GM18508 (cell line): ENCODE measurements at regions not wholly inside any gene's neighbourhood (a gene's known extent, or its start where the extent isn't known, plus 50 kb on each side); places are given as distances from the start of the nearest gene placed in this dataset.

Experiments
- ATAC-seq: cut with Tn5 transposase; IDR thresholded peaks from one replicate; pipeline ENCODE4 v1.9.1; 2021; ENCODE audit warnings: moderate number of reproducible peaks; ENCODE audit not compliant: insufficient read depth, unreplicated experiment

DNA sequence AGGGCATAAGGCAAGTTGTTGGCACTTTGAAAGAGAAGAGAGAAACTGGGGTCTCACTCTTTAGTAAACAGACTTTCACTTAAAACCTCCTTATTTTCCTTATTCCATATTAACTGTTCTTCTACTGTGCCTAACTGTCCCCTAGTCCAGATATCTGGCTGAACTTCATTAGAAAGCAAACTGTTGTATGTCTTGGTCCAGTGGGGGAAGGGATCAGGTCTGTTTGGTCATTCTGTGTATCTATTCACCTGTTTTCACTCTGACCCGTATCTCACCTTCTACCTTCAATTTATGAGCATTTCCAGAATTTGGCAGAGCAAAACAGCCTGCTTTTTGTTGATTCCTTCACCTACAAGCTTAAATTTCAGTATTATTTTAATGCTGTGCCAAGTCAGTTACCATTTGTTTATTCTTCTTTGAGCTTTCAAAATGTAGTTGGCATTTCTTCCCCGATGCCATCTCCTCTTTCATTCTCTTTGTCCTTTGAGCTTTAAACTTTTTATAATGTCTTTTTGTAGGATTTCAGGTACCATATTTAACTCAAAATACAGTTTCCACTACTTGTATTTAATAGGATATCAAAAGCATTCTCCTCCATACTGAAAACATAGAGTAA lies 188.6 kb upstream of the PPARGC1A start:
- ATAC-seq: no peak

DNA sequence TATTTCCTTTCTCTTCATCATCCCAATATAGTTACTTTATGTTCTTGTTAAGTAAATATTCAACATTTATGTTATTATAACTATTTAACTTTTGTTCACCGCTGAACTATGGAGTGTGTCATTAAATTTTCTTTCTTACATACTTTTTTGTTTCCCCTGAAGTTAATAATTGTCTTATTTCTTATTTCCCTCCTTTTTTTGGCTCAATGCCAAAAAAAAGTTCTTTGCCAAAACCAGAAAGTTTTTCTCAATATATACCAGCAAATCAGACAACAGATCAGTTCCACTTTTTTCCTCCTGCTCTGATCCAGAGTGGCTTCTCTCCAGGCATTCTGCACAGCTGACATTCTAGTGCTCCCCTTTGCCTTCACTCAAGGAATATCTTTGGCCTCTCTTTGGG lies 187.0 kb upstream of the PPARGC1A start:
- no peak for ATAC-seq

DNA sequence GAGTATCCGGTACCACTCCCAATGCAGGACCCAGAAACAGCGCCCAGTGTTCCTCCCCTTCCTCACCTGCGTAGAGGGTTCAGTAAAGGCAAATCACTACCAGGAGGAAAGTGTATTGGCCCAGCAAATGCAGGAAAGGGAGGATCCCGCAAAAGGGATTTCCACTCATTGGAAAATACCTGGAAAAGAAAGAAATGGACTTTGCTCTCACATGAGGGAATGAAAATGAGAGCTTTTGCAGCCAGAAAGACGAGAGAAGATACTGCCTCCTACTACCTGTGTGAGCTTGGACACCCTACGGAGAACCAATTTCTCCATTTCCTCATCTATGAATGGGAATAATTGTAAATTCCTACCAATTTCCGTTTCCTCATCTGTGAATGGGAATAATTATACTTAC lies 184.1 kb upstream of the PPARGC1A start:
- no peak for ATAC-seq

DNA sequence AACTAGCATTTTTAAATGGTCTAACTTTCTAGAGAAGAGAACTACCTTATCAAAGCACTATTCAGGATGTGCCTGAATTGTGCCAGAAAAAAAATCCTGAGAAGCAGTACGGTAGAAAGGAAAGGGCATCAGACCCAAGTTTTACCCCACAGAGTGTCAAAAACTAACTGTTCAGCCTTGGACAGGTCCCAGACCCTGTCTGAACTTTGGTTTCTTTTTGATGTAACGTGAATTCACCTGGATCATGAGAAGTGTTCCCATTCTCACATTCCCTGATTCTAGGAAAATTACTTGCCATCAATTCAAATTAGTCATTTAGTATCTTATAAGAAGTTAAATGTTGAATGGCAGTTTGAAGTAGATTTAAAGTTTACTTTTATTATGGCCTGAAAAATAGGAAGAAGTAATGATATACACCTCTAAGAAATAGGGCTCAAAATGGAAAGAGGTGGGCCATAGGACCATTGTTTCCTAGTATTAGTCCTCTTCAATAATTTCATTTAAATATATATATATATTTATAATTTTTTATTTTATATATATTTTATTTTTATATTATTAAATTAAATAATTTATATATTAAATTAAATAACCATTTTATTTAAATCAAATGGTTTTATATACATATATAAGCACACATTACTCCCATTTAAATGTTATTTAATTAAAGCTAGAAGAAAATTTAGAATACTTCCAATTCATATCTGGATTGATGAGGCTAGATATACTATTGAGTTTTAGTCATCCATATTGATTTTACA lies 181.9 kb upstream of the PPARGC1A start:
- ATAC-seq: no peak

GRCh38 chr4:24070117-24070516 lies 180.3 kb upstream of the PPARGC1A start:
- ATAC-seq: no peak

DNA sequence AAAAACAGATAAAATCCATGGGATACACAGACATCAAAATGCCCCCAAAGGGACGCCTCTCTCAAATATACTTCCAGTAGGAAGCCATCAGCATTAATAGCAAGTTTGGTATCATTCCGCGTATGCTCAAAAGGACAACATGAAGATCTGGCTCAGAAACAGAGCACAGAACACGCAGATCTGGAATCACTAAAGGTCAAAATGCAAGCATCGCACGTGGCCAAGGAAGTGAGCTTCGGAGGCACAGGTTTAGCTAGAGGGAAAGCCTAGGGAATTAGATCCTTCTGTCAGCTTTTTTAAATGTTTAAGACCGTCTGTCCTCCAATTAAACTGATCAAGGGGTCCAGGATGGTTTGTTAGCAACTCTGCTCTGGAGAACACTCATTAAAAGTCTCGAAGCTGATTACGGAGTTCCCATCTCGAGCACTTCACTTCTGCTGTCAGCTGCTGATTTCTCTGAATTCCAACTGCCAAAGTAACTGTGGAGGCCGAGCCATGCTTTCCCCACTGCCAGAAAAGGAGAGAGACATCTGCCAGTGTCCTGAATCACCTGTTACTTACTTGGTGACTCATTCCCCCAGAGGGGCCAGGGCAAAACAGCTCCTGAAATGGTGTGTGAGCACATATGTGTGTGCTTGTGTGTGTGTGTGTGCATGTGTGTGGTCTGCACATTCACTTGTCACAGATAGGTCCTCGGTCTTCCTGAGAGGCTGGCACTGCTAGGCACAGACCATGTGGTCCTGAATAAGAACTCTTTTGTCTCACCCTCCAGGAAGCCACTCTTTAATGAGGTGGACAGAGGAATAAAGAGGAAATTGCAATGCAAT lies 177.7 kb upstream of the PPARGC1A start:
- no peak for ATAC-seq

DNA sequence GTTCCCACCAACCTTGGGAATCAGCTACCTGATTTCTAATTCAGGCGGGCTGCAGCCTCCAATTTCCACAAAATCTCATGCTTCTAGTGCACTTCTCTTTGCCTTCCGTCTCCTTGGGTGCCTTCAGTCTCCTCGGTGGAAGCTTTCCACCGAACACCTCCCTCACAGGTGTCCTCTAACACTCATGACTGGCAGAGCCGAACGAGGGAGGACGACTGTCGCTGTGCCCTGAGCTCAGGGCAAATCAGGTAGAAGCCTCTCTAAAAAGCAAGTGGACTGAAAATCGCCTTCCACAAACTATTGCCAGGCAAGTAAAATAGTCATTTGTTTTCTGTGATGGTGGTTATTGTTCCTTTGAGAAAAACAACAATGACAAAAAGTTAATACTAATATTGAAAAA lies 176.1 kb upstream of the PPARGC1A start:
- no peak for ATAC-seq

DNA sequence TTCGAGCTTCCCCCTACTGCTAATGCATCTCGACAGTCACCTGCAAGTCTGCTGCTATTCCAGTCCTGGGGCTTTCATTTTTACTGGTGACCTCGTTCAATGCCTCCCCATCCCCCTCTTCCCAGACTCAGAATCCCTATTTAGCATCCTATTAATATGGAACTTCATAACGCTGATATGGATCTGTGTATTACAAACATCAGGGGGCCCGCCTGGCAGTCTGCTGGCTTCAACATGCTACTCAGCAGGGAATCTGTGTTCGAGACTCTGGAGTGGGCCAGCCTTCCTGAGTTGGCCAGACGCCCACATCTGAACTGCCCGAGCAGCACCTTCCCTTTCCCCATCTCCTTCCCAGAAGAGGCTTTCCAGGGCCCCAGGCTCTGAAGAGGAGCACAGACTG lies 173.9 kb upstream of the PPARGC1A start:
- no peak for ATAC-seq

DNA sequence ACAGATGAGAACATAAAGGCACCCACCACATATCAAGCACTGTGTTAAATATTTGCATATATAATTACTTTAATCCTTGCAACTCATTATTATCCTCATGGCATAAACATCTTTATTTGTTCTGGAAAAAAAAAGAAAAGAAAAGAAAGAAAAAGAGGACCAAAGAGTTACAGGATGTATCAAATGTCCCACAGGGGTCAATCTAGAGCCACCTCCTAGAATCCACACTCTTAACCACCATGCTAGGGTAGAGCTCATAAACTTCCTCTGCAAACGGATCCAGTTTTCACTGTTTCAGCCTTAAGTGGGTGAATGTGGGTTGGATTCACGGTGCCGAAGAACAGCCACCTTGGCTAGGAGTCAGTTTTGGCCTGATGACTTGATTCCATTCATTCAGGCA lies 171.1 kb upstream of the PPARGC1A start:
- no peak for ATAC-seq

DNA sequence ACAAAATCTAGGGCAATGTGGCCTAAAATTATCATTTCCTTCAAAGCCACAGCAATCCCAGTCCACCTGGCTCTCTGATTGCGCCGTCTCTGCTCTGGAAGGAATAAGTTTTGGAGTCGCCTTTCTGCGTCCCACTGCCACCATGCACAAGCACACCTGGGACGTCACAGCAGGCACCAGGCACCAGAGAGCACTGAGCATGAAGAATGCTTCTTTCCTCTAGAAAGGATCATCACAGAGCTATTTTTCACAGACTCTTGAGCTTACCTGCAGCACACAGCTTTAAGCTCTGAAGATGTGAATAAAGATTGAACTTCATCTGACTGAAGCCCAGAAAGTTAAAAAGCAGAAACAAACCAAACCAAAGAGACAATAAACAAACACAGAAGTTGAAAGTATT lies 170.0 kb upstream of the PPARGC1A start:
- ATAC-seq: no peak

- no peak for ATAC-seq
Observed at GRCh38 chr4:24057915-24058559, 168.2 kb upstream of the PPARGC1A start.

DNA sequence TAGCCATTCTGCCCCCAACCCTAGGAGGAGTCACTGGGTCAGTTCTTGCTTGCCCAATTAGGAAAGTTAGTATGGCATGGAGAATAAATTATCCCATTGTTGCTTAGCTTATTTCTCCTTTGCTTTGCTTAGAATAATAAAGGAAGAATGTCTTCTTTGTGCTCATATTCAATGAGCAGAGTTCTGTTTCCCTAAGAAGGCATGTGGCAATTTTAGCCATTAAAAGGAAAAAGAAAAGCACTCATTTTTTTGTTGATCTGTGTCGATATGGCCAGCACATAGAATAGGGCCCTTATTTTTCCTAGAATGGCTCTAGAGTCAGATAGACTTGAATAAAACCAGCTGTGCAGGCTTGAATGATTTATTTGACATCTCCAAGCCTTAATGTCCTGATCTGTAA lies 166.4 kb upstream of the PPARGC1A start:
- ATAC-seq: no peak

DNA sequence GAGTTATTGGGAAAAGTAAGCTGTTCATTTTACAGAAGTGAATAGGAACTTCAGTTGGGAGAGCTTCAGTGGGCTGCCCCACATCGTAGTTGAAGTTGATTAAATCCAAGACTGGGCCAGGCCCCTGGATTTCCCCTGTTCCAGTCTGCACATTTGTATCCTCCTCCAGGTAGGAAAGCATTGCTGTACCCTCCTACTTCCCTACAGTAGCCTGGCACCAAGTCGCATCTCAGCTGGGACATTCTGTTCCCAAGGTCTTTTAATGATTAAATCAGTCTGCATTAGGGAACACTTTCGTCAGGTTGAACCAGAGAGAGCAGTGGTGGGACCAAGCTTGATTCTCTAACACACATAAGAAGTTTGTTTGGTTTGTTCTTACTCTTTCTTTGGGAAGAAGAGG lies 165.8 kb upstream of the PPARGC1A start:
- ATAC-seq: no peak

DNA sequence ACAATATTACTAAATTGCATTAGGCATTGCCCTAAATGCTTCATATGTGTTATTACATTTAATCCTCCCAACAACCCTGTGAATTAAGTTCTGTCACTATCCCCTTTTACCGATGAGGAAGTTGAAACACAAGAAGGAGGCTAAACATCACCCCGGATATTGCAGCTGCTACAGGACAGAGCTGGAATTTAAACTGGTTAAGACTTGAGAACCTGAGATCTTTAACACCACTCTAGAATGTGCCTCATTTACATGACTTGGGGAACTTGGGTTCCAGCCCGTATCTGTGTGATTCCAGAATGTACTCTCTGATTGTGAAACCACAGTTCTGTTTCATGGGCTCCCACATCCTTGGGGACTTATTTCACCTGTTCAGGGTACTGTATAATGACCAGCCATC lies 165.1 kb upstream of the PPARGC1A start:
- ATAC-seq: no peak

- no peak for ATAC-seq
Observed at GRCh38 chr4:24053934-24054333, 164.1 kb upstream of the PPARGC1A start.

DNA sequence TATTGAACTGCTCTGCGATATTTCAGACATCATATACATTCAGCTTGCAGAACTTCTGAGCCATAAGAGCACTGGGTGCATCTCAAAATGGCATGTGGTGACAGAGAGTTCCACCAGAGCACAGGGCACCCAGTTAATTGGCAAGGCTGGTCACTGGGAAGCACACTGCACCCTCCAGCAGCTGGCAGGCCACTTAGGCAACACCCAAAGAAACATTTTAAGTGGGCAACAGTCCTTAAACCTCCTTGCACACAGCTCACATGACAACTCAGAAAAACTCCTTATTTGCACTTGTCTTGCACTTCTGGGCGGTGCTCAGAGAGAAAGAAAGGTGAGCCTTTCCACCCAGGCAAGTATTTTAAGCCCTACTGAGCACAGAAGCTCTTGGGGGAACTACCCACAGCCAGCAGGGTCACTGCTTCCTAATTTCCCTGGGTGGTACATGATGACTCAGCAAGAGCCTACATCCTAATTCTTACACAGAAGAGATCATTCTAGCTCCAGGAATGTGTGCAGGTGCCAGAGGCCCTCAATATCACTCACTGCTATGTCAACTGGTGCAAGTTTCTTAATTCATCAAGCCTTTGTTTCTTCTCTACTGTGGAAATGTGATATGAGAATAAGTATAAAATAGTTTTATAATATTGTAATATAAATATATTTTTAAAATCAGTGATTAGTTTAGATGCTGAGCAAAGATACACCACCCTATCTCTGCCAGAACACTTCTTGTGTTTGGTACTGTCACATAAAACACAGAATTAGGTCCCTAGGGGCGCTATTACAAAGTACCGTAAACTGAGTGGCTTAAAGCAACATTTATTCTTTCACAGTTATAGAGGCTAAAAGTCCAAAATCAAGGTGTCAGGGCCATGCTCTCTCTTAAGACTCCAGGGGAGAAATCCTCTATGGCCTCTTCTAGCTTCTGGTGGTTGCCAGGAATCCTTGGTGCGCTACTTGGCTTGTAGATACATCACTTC lies 155.1 kb upstream of the PPARGC1A start:
- ATAC-seq: no peak

- no peak for ATAC-seq
Observed at GRCh38 chr4:24042094-24042493, 152.2 kb upstream of the PPARGC1A start.

- no peak for ATAC-seq
Observed at GRCh38 chr4:24040811-24041210, 151.0 kb upstream of the PPARGC1A start.

GRCh38 chr4:24033626-24034025 lies 143.8 kb upstream of the PPARGC1A start:
- ATAC-seq: no peak
